Psoas muscle (tissue), 7 donors: ENCODE measurements at regions not wholly inside any gene's neighbourhood (a gene's known extent, or its start where the extent isn't known, plus 50 kb on each side); places are given as distances from the start of the nearest gene placed in this dataset.

Experiments
- ATAC-seq, 4 donors: fragments of 200-7000 bp; cut with Tn5 transposase; one replicate each; pipeline ENCODE4 v1.9.1; 2020; ENCODE audit warnings: moderate library complexity in 3 of 4, mild to moderate bottlenecking in 2 of 4
- DNase-seq, 2 donors: peaks; one replicate each; pipeline ENCODE4 v3.0.0-alpha.2; 2020
- H3K27ac ChIP-seq: fragments of 200-600 bp; one replicate; pipeline ENCODE4 v1.8.0; 2022
- H3K27me3 ChIP-seq, 3 donors: fragments of 200-600 bp in 1 of 3; one replicate each; pipeline versions ENCODE4 v1.6.1 to v1.8.0; 2013 to 2022; ENCODE audit warnings: low read length in 2 of 3, mild to moderate bottlenecking in 2 of 3, moderate library complexity in 1 of 3; ENCODE audit not compliant: insufficient read depth in 3 of 3
- H3K36me3 ChIP-seq, 2 donors: fragments of 200-600 bp in 1 of 2; one replicate each; pipeline versions ENCODE4 v1.6.1 to v1.8.0; 2013 to 2022; ENCODE audit warnings: low read depth in 1 of 2, mild to moderate bottlenecking in 1 of 2, moderate library complexity in 1 of 2; ENCODE audit not compliant: insufficient read depth in 1 of 2
- H3K4me1 ChIP-seq: fragments of 200-600 bp; one replicate; pipeline ENCODE4 v1.8.0; 2022
- H3K4me3 ChIP-seq: fragments of 200-600 bp; one replicate; pipeline ENCODE4 v1.8.0; 2022; ENCODE audit warnings: mild to moderate bottlenecking
- H3K9me3 ChIP-seq: fragments of 200-600 bp; one replicate; pipeline ENCODE4 v1.8.0; 2022
- WGBS, 3 donors: extraction: QIAGEN DNeasy Blood & Tissue Kit; methylation state at CpG; one replicate each; pipeline versions ENCODE4 v1.1.6 to v1.1.7; 2013; 5-methylcytosine and 5-hydroxymethylcytosine counted together
- intact Hi-C, 2 donors: fragments of 100-400 bp; cut with DNase I; formaldehyde crosslinking; loops; one replicate each; pipeline versions ENCODE4 v1.11.0 to v1.14.2; 2022
- TF ChIP-seq, protein P1 (sequence below): fragments of 200-600 bp; IDR thresholded peaks from one replicate; pipeline ENCODE4 v1.8.0; 2022; ENCODE audit warnings: antibody characterized with exemption
- donor health status: healthy with polysubstance abuse.
- donor health status: DM: no; HTN: no; CAD: no; lungs with moderate emphysema.
- donor health status: Bipolar disorder and iron deficiency.
- donor health status: healthy.
- donor health status: DM: yes; HTN: yes; CAD: no.
- donor health status: DM: no; HTN: no; CAD: no.
- donor health status: DM: yes; HTN: yes; CAD: no.

DNA sequence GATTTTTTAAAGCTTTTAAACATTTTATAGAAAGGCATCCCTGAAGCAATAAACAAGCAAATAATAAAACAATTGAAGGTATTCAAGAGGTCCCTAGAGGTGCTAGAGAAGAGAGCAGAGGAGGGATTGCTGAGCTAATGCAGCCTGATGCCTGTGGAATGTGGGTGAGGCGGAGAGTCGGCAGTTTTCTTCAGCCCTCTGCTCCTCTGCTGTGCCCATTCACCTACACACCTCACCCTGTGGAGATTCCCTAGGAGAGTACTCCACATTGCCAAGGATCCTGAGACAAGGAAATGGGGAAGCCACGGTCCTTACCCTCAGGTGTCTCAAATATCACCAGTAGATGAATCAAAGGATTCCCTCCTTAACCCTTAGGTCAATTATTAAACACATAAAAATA is 199.8 kb upstream of the POU3F2 start:
- 48 to 59% (median 51%) methylated on average over 3 of the region's 3 CpGs for WGBS, 3 donors
- intact Hi-C loops = no loop called here
- DNase-seq = no peak
- ATAC-seq = no peak
- no peaks in the 10 kb centered on the region for H3K9me3 ChIP-seq
- H3K4me1 ChIP-seq = no peaks in the 10 kb centered on the region
- no peak overlapping the region for H3K4me3 ChIP-seq
- no peak overlapping the region for H3K27ac ChIP-seq
- no peaks in the 10 kb centered on the region for H3K27me3 ChIP-seq
- TF ChIP-seq, protein P1, sequence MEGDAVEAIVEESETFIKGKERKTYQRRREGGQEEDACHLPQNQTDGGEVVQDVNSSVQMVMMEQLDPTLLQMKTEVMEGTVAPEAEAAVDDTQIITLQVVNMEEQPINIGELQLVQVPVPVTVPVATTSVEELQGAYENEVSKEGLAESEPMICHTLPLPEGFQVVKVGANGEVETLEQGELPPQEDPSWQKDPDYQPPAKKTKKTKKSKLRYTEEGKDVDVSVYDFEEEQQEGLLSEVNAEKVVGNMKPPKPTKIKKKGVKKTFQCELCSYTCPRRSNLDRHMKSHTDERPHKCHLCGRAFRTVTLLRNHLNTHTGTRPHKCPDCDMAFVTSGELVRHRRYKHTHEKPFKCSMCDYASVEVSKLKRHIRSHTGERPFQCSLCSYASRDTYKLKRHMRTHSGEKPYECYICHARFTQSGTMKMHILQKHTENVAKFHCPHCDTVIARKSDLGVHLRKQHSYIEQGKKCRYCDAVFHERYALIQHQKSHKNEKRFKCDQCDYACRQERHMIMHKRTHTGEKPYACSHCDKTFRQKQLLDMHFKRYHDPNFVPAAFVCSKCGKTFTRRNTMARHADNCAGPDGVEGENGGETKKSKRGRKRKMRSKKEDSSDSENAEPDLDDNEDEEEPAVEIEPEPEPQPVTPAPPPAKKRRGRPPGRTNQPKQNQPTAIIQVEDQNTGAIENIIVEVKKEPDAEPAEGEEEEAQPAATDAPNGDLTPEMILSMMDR = no peak
- H3K36me3 ChIP-seq = no peaks in the 10 kb centered on the region

DNA sequence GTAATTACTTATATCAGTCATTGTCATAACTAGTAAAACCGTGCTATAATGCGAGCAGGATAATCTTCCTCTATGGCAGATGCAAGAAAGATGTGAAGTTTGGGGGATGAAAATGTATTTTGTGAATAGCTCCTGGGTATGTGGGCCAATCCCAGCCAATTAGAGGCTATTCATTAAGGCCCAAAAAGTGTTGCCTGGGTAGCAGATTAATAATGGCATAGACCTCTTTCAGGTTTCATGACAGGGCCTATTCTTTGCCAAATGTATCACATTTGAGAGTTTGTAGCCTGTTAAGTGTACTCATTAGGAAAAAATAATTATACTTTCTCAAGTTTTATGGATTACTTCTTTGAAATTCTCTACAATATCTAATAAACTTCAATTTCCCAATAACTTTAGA is 199.2 kb upstream of the POU3F2 start:
- WGBS, 3 donors = 89 to 93% (median 93%) methylated on average over 2 of the region's 2 CpGs
- H3K9me3 ChIP-seq = no peaks in the 10 kb centered on the region
- no peaks in the 10 kb centered on the region for H3K4me1 ChIP-seq
- TF ChIP-seq, protein P1 = no peak
- intact Hi-C loops = no loop called here
- no peaks in the 10 kb centered on the region for H3K27me3 ChIP-seq
- no peak overlapping the region for H3K4me3 ChIP-seq
- ATAC-seq (no peak), DNase-seq (no peak)
- H3K27ac ChIP-seq = no peak overlapping the region
- no peaks in the 10 kb centered on the region for H3K36me3 ChIP-seq

DNA sequence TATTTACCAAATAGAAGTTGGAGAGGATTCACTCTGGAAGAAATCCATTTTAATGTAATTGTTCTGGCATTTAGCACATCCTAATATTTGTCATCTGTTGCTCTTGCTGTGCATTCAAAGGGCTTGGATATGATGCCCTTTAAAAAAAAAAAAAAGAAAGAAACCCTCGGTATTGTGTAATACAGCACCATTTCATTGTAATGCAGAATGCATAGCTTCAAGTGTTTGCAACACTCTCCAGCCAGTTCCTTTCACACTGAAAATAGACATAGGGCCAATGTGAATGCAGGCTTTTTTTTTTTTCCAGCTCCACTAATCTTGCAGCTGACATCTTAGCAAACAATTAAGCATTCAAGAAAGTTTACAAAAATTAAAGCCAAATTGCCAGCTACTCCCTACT is 197.4 kb upstream of the POU3F2 start:
- Histone ChIP-seq H3K4me1 (no peaks in the 10 kb centered on the region), H3K27ac (no peak overlapping the region), H3K36me3 (no peaks in the 10 kb centered on the region), H3K4me3 (no peak overlapping the region), H3K27me3 (no peaks in the 10 kb centered on the region), H3K9me3 (no peaks in the 10 kb centered on the region)
- intact Hi-C loops = no loop called here
- 2 to 13% (median 4%) methylated on average over 1 of the region's 1 CpG for WGBS, 3 donors
- DNase-seq = no peak
- TF ChIP-seq, protein P1 = no peak
- ATAC-seq = no peak

DNA sequence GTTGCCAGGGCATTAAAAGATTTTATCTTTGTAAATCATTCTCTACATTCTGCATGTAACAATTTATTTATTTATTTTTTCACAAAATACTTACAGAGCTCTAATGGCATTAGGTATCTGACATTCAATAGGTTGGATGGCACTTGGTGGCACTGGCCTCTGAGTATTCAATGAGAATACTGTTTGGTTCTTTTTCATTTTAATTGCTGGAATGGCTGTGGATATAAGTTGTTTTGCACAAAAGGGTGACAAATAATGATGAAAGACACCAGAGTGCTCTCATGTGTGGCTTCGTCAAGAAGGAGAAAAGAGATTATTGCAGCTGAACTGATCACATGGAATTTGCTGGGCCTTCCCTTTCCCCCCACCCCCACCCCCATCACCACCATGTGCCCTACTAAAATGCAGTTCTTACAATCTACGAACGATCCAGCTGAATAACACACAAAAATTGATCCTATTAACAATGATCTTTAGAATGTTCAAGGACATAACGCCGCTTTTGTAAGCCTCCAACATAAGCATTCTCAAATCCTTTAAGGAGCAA is 195.2 kb upstream of the POU3F2 start:
- DNase-seq (no peak), ATAC-seq (no peak)
- 86 to 90% (median 86%) methylated on average over 5 of the region's 5 CpGs for WGBS, 3 donors
- Histone ChIP-seq H3K27me3 (no peaks in the 10 kb centered on the region), H3K4me1 (no peaks in the 10 kb centered on the region), H3K27ac (no peak overlapping the region), H3K9me3 (no peaks in the 10 kb centered on the region), H3K36me3 (no peaks in the 10 kb centered on the region), H3K4me3 (no peak overlapping the region)
- TF ChIP-seq, protein P1 = no peak
- intact Hi-C loops = no loop called here

DNA sequence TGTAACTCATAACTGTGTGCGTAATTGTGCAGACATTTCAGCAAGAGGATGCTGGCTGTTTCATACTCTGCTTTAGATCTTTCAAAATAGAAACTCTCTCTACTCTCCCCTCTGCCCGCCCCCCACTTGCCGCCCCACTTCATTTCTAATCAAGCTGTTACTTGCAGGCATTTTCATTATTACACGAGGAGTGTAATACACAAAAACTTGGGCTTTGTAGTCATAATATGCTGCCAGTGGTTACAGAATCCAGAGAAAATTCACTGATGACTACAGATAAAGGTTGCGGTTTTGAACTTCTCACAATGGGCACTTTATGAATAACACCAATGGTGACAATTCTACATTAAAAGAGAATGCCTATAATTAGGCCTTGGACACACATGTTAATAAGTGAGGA is 194.0 kb upstream of the POU3F2 start:
- no peaks in the 10 kb centered on the region for H3K36me3 ChIP-seq
- no peak for DNase-seq
- no peaks in the 10 kb centered on the region for H3K9me3 ChIP-seq
- H3K4me1 ChIP-seq = no peaks in the 10 kb centered on the region
- no peak overlapping the region for H3K4me3 ChIP-seq
- TF ChIP-seq, protein P1 = no peak
- intact Hi-C loops = no loop called here
- H3K27ac ChIP-seq = no peak overlapping the region
- no peak for ATAC-seq
- WGBS, 3 donors = 81 to 86% (median 84%) methylated on average over 5 of the region's 5 CpGs
- H3K27me3 ChIP-seq = no peaks in the 10 kb centered on the region
